ENCODE measurements at regions not wholly inside any gene's neighbourhood (a gene's known extent, or its start where the extent isn't known, plus 50 kb on each side); places are given as distances from the start of the nearest gene placed in this dataset.
A peak's percentile ranks its signal among the peaks of the same experiment; 100 is the strongest.

DNA sequence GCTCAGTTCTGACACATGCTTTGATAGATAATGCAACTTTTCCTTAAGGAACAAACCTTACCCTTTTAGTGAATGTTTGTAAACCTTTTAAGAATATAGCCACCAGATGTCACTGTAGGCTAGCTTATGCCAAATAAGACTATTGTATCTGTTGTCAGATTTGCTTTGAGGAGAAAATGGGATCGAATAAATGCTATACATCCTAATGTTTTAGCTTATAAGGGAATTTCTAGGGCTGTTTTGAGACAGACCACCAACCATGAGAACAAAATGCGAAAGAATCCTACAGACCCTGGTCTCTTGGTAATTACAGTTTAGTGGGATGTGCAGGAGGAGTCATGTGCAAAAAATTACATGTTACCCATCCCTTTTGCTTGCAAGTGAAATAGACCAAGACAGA is 127.6 kb upstream of the NMUR2 start (continued):
- TF ChIP-seq ELK1 (IDR thresholded peaks at IDR 0.05; ENCODE audit: low read depth, low read length): no peak
- no peak for TF ChIP-seq IKZF1 (conservative IDR thresholded peaks at IDR 0.05)
- TF ChIP-seq SUZ12 (IDR thresholded peaks at IDR 0.05; ENCODE audit: unreplicated experiment): no peak
- TF ChIP-seq SP1 (IDR thresholded peaks at IDR 0.05; ENCODE audit: low read depth, low read length): no peak
- TF ChIP-seq, protein P1, sequence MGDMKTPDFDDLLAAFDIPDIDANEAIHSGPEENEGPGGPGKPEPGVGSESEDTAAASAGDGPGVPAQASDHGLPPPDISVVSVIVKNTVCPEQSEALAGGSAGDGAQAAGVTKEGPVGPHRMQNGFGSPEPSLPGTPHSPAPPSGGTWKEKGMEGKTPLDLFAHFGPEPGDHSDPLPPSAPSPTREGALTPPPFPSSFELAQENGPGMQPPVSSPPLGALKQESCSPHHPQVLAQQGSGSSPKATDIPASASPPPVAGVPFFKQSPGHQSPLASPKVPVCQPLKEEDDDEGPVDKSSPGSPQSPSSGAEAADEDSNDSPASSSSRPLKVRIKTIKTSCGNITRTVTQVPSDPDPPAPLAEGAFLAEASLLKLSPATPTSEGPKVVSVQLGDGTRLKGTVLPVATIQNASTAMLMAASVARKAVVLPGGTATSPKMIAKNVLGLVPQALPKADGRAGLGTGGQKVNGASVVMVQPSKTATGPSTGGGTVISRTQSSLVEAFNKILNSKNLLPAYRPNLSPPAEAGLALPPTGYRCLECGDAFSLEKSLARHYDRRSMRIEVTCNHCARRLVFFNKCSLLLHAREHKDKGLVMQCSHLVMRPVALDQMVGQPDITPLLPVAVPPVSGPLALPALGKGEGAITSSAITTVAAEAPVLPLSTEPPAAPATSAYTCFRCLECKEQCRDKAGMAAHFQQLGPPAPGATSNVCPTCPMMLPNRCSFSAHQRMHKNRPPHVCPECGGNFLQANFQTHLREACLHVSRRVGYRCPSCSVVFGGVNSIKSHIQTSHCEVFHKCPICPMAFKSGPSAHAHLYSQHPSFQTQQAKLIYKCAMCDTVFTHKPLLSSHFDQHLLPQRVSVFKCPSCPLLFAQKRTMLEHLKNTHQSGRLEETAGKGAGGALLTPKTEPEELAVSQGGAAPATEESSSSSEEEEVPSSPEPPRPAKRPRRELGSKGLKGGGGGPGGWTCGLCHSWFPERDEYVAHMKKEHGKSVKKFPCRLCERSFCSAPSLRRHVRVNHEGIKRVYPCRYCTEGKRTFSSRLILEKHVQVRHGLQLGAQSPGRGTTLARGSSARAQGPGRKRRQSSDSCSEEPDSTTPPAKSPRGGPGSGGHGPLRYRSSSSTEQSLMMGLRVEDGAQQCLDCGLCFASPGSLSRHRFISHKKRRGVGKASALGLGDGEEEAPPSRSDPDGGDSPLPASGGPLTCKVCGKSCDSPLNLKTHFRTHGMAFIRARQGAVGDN (IDR thresholded peaks at IDR 0.05): no peak
- peak; percentile 86 for TF ChIP-seq RAD21 (IDR thresholded peaks at IDR 0.05; ENCODE audit: insufficient read depth, low read depth, low read length)
- TF ChIP-seq, protein P2, sequence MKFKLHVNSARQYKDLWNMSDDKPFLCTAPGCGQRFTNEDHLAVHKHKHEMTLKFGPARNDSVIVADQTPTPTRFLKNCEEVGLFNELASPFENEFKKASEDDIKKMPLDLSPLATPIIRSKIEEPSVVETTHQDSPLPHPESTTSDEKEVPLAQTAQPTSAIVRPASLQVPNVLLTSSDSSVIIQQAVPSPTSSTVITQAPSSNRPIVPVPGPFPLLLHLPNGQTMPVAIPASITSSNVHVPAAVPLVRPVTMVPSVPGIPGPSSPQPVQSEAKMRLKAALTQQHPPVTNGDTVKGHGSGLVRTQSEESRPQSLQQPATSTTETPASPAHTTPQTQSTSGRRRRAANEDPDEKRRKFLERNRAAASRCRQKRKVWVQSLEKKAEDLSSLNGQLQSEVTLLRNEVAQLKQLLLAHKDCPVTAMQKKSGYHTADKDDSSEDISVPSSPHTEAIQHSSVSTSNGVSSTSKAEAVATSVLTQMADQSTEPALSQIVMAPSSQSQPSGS (IDR thresholded peaks at IDR 0.05; ENCODE audit: low read length): no peak
- no peak for TF ChIP-seq MYC (IDR thresholded peaks at IDR 0.05; ENCODE audit: insufficient read depth, insufficient read length, insufficient replicate concordance, low read length, severe bottlenecking)
- TF ChIP-seq LARP7 (IDR thresholded peaks at IDR 0.05): no peak
